ENCODE measurements at regions not wholly inside any gene's neighbourhood (a gene's known extent, or its start where the extent isn't known, plus 50 kb on each side); places are given as distances from the start of the nearest gene placed in this dataset.

DNA sequence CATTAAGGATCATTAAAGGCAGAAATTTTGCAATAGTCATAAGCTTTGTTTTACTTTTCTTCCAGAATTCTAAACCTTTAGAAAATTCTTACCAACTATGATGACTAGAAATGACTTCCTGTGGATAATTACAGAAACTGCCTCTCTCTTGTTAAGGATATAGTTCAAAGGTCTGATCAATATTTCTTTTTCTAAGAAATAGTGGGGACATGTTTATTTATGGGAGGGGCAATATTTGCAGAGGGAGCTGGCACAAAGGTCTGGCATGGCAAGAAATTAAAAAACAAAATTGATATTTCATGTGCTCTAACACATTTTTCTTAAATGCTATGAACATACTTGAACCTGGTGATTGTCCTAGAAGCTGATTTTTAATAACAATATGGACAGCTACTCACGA lies 448.9 kb downstream of the KCTD8 start:
- no peak for DNase-seq

DNA sequence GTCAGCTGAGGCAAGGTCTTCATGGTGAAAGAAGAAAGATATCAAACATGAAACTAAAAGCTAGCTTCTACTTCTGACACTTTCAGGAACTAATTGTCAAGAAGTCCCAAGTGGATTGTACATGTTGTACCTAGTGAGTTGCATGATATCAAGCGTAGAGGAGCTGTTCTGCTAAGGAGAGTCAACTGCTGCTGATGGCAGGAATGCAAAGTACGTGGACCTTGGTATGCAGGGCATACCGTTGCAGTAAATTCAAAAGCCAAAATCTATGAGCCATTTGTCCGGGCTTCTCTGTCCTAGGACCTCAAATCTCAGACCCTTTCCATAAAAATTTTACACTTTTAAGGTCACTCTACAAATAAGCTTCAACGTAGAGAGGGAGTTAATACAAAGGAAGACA lies 446.2 kb downstream of the KCTD8 start:
- no peak for DNase-seq

DNA sequence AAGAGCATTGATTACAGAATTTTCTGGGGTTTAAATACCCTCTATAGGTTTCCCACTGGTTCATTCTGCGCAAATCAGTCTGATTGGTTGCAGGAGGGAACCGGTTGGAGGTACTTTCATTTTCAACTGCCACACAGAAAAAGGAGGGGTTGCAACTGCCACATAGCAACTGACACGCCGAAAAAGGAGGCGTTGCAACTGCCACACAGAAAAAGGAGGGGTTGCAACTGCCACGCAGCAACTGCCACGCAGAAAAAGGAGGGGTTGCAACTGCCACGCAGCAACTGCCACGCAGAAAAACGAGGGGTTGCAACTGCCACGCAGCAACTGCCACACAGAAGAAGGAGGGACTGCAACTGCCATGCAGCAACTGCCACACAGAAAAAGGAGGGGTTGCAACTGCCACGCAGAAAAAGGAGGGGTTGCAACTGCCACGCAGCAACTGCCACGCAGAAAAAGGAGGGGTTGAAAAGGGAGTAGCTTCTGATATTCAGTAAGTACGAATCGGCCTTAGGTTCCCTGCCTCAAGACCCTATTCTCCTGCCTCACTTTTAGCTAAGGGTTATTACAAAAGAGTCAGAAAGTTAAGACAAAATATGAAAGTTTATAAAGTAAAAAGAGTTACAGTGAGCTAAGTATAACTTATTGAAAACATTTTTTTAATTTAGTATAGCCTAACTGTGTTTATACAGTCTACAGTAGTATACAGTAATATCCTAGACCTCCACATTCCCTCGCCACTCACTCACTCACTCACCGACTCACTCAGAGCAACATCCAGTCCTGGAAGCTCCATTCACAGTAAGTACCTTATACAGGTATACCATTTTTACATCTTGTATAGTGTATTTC lies 431.8 kb downstream of the KCTD8 start:
- DNase-seq: no peak

DNA sequence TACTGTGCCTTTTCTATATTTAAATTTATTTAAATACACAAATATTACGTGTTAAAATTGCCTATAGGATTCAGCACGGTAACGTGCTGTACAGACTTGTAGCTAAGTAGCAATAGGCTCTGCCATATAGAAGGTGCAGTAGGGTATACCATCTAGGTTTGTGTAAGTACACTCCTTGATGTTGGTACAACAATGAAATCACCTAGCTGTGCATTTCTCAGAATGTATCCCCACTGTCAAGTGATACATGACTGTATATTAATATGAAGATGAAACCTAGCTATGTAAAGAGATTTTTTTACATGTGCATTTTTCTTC lies 431.2 kb downstream of the KCTD8 start:
- no peak for DNase-seq

GRCh38 chr4:44019721-44020120 lies 428.9 kb downstream of the KCTD8 start:
- no peak for DNase-seq

DNA sequence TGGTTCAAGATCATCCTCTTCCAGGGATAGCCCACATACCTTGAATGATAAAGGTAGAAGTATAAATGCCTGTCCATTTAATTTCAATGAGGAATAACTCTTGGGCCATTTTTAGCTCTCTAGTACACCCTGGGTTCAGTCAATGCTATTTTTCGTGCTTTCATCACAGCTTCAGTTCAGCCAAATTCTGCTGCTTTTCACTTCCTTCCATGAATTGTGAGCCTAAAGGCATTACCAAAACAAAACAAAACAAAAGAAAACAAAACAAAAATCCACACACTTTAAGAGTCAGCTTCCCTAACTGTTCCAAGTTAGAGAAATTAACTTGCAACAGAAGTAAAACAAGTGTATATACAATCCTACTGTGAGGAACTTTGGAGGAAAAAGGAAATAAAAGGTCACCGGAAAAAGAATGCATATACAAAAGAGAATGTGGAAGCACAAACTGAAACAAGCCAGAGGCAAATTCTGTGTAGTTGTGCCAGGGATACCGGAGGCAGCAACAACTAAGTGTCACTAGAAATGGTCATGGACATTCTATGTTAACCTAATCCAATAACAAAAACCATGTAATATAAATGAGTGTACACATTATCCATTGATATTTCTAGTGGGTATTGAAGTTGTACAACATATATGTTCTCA lies 423.1 kb downstream of the KCTD8 start:
- no peak for DNase-seq

- no peak for DNase-seq
Measured at GRCh38 chr4:44038811-44039210, 409.8 kb downstream of the KCTD8 start.

GRCh38 chr4:44046491-44046890 lies 402.1 kb downstream of the KCTD8 start:
- DNase-seq: no peak

- no peak for DNase-seq
Measured at GRCh38 chr4:44056721-44057151, 391.9 kb downstream of the KCTD8 start.

- no peak for DNase-seq
Measured at GRCh38 chr4:44070843-44071242, 377.8 kb downstream of the KCTD8 start.

DNA sequence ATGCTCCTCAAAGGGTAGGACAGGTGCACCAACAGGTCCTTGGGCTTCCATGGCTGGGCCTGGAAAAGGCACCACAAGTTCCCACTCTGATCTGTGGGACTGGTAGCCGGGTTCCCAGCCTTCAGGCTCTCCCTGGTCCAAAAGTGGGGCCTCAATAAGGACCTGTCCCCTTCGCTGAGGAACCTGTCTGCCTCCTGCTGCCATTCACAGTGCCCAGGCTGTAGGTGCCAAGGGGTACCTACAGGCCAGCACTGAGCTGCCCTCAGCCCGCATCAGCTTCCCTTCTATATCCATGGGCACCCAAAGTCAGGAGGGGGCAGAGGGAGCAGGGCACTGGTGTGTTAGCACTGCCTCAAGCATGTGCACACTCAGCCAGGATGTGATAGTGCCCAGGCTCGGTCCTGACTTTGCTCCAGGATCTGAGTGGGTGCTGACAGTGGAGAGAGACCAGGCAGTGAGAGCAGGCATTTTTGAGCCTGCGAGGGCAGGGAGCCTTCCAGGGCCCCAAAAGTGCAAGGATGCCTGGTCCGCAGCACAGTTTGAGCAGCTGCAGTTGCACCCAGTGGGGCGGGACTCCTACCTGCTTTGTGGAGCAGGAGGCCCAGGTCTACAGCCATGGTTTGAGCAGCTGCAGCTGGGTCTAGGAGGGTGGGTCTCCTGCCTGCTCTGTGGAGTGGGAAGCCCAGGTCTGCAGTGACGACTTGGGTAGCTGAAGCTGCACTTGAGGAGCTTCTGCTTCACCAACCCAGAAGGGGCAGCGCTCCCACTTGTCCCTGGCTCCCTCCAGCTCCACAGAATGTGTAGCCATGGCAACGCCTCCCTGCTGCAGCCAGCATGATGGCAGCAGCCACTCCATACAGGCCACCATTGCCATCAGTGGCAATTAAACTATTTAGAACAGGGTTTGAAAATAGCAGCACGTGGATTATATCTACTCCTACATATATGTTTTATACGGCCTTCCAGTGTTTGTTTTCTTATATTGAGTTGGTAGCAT lies 376.4 kb downstream of the KCTD8 start:
- DNase-seq: no peak

DNA sequence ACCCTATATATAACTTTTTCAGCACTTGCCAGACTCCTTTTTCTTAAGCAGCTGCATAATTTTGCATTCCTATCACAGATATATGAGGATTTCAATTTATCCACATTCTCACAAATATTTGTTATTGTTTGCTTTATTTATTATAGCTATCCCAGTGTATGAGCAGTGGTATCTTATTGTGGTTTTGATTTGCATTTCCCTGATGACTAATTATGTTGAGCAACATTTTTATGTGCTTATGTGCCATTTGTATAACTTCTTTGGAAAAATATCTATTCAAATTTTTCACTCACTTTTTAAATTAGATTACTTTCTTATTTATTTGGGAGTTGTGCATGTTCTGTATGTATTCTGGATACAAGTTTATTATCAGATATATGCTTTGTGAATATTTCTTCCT lies 361.9 kb downstream of the KCTD8 start:
- DNase-seq: no peak

- DNase-seq: no peak
Measured at GRCh38 chr4:44093390-44093789, 355.2 kb downstream of the KCTD8 start.

- no peak for DNase-seq
Measured at GRCh38 chr4:44098973-44099372, 349.6 kb downstream of the KCTD8 start.

- DNase-seq: no peak
Measured at GRCh38 chr4:44100456-44100855, 348.2 kb downstream of the KCTD8 start.

GRCh38 chr4:44118971-44119680 lies 329.5 kb downstream of the KCTD8 start:
- DNase-seq: no peak

DNA sequence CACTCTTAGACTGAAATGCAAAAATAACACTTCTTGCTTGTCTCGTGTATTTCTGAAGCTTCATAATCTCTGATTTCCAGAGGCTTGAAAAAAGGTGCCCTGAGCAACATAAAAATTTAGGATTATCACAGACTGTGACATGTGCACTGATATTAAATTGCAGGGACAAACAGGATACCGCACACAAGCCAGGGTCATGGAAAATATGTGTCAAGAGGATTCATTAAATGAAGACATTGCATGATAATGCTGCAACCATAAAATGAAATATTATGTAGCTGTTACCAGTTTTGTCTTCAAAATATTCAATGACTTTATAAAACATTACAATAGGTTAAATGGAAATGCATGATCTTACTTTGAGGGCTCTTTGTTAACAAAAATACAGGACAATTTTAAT lies 328.0 kb downstream of the KCTD8 start:
- DNase-seq: no peak

DNA sequence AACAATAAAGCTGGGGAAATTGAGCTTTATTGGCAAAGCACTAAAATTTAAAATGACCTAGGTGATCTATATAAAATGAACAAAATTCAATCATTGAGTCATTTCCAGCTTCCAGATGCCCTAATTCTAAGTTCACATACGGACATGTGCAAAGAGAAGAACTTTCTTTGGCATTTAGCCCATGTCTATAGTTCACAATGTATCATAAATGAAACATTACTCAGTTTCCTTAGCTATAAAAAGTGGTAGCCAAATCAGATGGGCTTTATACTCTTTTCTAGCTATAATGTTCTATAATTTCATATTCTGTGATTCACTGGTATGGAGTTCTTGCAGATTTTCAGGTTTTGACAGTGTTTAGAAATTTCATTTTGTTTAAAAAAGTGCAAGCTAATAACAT lies 327.4 kb downstream of the KCTD8 start:
- no peak for DNase-seq
